ENCODE measurements at regions not wholly inside any gene's neighbourhood (a gene's known extent, or its start where the extent isn't known, plus 50 kb on each side); places are given as distances from the start of the nearest gene placed in this dataset.

DNA sequence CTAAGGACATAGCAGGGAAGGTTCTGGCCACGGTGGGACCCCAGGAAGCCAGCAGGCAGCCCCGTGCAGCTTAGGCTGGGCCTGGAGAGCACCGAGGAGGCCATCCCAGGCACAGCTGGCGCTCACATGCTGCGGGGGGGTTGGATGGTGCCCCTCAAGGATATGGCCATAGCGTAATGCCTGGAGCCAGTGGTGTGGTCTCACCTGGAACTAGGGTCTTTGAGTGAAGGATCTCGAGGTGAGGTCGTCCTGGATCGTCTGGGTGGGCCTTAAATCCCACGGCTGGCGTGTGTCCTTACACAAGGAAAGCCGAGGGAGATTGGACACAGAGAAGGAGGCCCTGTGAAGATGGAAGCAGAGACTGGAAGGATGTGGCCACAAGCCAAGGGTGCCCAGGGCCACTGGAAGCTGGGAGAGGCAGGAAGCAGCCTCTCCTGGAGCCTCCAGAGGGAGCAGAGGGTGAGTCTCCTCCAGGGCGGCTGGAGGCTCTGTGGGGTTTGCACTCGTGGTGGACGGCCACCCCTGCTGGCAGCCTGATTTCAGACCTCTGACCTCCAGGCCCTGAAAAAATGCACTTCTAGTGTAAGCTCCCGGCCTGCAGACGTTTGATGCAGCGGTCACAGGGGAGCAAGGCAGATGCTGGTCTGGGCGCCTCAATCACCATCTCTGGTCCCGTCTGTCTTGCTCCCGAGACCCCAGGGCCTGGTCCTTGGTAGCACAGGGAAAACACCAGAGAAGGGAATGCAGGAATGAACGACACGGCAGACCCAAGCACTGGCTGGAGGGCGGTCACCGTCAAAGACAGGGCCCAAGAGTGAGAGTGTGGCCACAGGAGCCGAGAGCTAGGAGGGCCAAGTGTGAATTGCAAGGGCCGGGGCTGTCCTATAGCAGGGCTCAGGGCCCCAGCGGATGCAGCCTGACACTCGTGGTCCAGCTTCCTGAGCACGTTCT is 218.6 kb downstream of the KIF26A start:
- TF ChIP-seq, protein P1, sequence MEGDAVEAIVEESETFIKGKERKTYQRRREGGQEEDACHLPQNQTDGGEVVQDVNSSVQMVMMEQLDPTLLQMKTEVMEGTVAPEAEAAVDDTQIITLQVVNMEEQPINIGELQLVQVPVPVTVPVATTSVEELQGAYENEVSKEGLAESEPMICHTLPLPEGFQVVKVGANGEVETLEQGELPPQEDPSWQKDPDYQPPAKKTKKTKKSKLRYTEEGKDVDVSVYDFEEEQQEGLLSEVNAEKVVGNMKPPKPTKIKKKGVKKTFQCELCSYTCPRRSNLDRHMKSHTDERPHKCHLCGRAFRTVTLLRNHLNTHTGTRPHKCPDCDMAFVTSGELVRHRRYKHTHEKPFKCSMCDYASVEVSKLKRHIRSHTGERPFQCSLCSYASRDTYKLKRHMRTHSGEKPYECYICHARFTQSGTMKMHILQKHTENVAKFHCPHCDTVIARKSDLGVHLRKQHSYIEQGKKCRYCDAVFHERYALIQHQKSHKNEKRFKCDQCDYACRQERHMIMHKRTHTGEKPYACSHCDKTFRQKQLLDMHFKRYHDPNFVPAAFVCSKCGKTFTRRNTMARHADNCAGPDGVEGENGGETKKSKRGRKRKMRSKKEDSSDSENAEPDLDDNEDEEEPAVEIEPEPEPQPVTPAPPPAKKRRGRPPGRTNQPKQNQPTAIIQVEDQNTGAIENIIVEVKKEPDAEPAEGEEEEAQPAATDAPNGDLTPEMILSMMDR (IDR thresholded peaks at IDR 0.05; ENCODE audit: control insufficient read depth, extremely low read depth, insufficient read depth): no peak
- no peak for DNase-seq (ENCODE audit: low read depth)
- H3K4me3 ChIP-seq (ENCODE audit: low read depth, low read length): no peak overlapping the region

DNA sequence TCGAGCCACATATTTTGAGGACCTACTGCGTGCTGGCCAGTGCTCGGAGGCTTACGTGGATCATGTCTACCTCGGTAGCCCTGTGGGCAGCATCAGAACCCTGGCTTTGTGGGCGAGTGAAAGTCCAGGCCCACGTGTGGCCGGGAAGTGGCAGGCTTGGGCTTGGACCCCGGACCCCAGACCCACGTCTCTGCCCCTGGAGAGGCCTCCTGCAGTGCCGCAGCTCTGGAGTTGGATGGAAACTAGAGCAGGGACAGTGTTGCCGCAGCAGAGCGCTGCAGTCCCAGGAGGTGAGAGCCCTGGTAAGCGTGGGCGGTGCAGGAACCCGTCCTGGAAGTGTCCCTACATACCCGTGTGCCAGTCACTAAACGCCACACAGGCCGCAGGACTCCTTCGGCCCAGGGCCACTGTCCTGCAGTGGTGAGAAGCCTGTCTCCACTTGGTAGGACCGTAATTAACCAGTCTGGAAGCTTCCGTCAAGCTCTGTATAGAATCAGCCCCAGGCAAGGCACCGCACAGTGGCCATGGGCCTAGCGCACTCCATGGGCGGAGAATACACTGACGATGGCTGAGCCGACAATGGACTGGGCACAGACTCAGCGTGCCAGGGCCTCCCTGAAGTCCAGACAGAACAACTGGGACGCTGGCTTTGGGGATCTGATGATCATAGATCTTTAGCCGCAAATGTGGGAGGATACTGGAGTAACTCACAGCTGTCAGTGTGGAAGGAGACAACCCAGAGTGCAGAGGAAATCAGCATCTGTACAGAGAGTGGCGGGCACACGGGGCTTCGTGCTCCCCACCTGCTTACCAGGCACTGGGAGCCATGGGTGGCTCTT is 219.5 kb downstream of the KIF26A start:
- no peak overlapping the region for H3K4me3 ChIP-seq (ENCODE audit: low read depth, low read length)
- TF ChIP-seq, protein P1 (IDR thresholded peaks at IDR 0.05; ENCODE audit: control insufficient read depth, extremely low read depth, insufficient read depth): no peak
- no peak for DNase-seq (ENCODE audit: low read depth)

DNA sequence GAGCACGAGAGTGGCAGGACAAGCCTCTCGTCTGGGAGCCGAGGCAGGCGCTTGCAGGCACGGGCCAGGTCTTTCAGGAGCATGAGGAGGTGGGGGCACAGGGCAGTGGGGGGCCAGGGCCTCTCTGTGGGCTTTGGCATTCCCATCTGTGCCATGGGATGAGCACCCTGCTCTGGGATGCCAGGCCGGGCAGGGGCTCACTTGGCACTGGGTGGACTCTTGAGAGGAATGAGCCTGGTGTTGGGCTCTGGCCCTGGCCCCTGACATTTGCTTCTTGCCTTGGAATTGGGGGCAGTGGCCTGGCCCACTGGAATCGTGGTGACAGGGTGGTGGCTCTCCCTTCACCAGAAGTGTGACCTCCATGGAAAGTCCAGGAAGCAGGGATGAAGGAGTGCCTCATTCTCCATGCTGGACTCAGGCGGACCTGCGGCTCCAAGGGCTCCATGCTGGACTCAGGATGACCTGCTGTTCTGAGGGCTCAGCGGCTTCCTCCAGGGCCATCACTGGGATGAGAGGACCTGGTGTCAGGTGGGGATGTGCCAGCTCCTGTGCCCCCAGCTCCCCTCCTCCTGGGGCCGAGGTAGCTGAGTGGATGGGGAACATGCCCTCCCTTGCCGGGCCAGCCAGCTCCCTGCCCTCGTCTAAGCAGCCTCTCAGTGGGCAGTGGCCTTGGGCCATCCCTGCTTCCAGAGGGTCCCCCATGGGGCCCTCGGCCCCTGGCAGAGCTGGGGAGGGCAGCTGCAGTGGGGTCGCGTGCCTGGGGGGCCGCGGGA is 220.3 kb downstream of the KIF26A start:
- H3K4me3 ChIP-seq (ENCODE audit: low read depth, low read length): no peak overlapping the region
- TF ChIP-seq, protein P1 (IDR thresholded peaks at IDR 0.05; ENCODE audit: control insufficient read depth, extremely low read depth, insufficient read depth): no peak
- no peak for DNase-seq (ENCODE audit: low read depth)

DNA sequence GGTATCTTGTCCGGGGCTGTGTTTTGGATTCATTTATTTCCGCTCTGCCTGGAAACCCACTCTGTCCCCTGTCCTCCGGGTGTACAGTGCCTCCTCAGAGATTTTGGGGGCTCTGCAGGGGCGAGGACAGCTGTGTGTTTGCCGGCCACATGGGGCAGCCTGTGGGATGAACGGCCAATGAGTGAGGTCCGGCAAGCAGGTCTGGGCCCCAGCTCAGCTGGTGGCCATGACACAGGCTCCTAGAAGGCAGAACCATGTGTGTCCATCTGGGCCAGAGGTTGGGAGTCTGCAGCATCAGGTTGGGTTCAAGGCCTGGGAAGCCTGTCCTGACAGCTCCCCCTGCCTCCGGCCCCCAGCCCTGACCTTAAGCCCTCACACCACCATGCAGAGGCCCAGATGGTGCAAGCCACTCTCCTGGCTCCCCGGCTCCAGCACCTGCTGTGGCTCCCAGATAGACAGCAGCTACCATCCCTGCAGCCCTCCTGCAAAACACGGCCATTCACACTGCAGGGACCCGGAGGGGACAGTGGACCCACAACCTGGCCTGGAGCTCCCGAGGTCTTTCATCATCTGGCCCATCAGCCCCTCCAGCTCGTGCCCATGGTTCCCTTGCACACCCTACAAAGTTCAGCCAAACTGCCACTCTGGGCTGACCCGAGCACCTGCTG is 220.1 kb upstream of the C14orf180 start:
- TF ChIP-seq, protein P1 (IDR thresholded peaks at IDR 0.05; ENCODE audit: control insufficient read depth, extremely low read depth, insufficient read depth): no peak
- no peak overlapping the region for H3K4me3 ChIP-seq (ENCODE audit: low read depth, low read length)
- no peak for DNase-seq (ENCODE audit: low read depth)

DNA sequence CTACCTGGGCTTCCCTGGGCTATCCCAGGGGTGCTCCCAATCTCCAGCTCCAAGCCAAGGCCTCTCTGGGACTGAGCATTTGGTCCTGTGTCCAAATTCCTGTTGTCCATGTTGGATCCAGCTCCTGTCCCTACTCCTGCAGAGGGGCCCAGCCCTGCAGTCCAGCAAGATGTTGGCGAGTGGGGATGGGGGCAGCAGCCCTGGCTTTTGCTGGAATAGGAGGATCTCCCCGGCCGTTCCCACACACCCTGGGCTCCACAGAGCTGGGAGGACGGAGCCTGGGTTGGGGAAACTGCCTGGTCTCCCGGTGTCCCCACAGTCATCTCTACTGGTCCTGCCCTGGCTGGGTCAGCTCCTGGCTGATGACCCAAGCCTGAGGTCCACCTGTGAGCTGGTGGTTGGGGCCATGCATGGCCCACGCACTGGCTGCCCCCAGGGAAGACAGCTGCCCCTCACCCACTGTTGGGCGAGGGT is 219.6 kb upstream of the C14orf180 start:
- TF ChIP-seq, protein P1 (IDR thresholded peaks at IDR 0.05; ENCODE audit: control insufficient read depth, extremely low read depth, insufficient read depth): no peak
- H3K4me3 ChIP-seq (ENCODE audit: low read depth, low read length): no peak overlapping the region
- DNase-seq (ENCODE audit: low read depth): no peak

DNA sequence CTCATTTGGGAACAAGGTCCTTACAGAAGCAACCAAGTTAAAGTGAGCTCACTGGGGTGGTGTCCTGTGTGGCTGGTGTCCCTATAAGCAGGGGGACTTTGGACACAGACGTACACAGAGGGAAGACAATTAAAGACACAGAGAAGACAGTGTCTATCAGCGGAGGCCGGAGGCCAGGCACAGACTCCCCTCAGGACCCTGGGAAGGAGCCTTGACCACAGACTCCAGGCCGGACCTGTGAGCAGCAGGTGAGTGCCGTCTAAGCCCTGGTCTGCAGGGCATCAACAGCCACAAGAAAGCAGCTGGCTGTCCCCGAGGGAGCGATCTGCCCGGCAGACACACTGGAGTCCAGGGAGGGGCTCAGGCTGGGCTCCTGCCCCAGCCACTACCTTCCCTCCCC is 219.1 kb upstream of the C14orf180 start:
- no peak for DNase-seq (ENCODE audit: low read depth)
- TF ChIP-seq, protein P1 (IDR thresholded peaks at IDR 0.05; ENCODE audit: control insufficient read depth, extremely low read depth, insufficient read depth): no peak
- no peak overlapping the region for H3K4me3 ChIP-seq (ENCODE audit: low read depth, low read length)

All from LNCaP clone FGC (cell line).